OCI-LY7 (cell line): ENCODE measurements at regions not wholly inside any gene's neighbourhood (a gene's known extent, or its start where the extent isn't known, plus 50 kb on each side); places are given as distances from the start of the nearest gene placed in this dataset.

ENCODE experiments used
- EZH2phosphoT487 ChIP-seq: fragments of 200-600 bp; sonication (generic); IDR thresholded peaks from 2 replicates; pipeline ENCODE4 v1.6.1; 2018; ENCODE audit warnings: low read depth, borderline replicate concordance, mild to moderate bottlenecking, mixed run types, antibody characterized with exemption, low read length, moderate library complexity, mixed read lengths
- TF ChIP-seq, protein P1 (sequence below): fragments of 200-600 bp; sonication (generic); conservative IDR thresholded peaks from 2 replicates; pipeline ENCODE4 v1.5.1; 2014; ENCODE audit warnings: mild to moderate bottlenecking, antibody characterized with exemption, low read length, moderate library complexity, mixed read lengths

DNA sequence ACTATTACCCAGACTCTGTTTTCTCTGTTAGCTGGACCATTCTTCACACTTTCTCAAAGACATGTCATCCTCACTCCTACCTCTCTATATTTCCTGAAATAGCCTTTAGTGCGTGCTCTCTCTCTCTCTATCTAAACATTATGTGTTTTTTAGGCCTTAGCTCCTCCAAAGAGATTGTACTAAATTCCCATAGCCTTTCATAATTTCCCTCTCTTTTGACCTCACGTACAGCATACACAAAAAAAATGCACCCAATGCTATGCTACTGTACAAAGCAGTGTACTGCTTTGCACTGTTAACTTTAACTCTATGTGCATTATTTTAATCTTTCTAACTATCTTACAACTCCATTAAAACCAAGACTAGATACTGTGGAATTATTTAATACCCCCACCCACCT, 288.4 kb downstream of the DAD1 start:
- TF ChIP-seq, protein P1, sequence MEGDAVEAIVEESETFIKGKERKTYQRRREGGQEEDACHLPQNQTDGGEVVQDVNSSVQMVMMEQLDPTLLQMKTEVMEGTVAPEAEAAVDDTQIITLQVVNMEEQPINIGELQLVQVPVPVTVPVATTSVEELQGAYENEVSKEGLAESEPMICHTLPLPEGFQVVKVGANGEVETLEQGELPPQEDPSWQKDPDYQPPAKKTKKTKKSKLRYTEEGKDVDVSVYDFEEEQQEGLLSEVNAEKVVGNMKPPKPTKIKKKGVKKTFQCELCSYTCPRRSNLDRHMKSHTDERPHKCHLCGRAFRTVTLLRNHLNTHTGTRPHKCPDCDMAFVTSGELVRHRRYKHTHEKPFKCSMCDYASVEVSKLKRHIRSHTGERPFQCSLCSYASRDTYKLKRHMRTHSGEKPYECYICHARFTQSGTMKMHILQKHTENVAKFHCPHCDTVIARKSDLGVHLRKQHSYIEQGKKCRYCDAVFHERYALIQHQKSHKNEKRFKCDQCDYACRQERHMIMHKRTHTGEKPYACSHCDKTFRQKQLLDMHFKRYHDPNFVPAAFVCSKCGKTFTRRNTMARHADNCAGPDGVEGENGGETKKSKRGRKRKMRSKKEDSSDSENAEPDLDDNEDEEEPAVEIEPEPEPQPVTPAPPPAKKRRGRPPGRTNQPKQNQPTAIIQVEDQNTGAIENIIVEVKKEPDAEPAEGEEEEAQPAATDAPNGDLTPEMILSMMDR: no peak
- no peak for TF ChIP-seq EZH2phosphoT487
